ENCODE measurements at regions not wholly inside any gene's neighbourhood (a gene's known extent, or its start where the extent isn't known, plus 50 kb on each side); places are given as distances from the start of the nearest gene placed in this dataset.

DNA sequence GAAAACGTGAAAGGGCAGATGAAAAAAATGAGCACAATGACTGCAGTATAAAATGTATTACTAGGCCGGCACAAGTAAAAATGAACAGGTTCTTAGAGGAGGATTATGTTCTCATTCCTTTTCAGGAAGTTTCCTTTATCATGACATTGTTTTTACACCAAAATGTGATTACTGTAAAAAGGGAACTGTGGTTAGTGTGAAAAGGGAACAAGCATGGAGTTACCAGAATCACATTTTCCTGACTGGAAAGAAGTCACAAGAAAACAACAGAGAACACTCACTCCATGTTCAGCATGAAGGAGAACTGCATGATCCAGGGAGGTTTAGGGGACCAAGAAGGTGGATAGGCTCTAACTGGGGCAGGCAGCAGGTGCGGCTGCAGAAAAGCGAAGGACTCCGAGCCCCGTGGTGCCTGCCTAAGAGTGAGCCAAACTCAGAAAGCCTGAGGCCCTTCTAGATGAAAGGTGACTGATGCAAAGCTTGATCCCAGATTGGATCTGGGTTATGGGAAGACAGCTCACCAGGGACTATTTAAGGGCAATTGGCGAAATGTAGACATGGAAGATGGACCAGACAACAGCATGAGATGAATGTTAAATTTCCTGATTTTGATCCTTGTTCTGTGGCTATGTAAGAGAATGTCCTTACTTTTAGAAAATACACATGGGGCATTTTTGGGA is 77.3 kb downstream of the CCR1 start (continued):
- TF ChIP-seq, protein P1, sequence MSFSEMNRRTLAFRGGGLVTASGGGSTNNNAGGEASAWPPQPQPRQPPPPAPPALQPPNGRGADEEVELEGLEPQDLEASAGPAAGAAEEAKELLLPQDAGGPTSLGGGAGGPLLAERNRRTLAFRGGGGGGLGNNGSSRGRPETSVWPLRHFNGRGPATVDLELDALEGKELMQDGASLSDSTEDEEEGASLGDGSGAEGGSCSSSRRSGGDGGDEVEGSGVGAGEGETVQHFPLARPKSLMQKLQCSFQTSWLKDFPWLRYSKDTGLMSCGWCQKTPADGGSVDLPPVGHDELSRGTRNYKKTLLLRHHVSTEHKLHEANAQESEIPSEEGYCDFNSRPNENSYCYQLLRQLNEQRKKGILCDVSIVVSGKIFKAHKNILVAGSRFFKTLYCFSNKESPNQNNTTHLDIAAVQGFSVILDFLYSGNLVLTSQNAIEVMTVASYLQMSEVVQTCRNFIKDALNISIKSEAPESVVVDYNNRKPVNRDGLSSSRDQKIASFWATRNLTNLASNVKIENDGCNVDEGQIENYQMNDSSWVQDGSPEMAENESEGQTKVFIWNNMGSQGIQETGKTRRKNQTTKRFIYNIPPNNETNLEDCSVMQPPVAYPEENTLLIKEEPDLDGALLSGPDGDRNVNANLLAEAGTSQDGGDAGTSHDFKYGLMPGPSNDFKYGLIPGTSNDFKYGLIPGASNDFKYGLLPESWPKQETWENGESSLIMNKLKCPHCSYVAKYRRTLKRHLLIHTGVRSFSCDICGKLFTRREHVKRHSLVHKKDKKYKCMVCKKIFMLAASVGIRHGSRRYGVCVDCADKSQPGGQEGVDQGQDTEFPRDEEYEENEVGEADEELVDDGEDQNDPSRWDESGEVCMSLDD (CRISPR knock-in tag; IDR thresholded peaks at IDR 0.05; ENCODE audit: borderline replicate concordance): no peak

DNA sequence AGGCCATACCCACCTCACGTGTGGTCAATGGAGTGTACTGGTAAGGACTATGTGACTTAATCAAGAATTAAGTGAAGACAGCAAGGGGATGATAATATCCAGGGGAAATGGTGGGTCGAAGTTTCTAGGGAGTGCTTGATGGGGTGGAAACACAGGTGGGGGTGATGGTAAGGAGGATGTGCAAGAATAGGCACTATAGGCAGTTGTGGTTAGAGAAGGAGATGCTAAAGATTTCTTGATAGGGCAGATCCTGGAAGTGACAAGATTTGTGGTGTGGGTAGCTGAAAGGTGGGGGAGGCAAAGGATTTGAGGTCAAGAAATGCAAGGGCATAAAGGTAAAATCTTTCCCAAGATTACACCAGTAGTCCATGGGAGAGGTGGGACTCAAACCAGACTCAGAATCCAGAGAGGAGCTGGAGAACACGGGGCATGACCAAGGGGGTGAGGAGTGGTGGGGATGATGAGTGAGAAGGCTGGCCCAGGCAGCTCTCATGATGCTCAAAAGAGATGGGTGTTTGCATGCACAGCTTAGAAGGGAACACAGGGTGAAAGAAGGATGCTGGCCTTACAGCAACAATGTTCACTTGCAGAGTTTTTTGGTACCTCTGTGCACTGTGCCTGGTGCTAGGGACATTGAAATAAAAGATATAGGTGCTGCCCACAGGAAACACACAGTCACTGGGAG is 78.4 kb downstream of the CCR1 start:
- Histone ChIP-seq H3K27me3 (ENCODE audit: control insufficient read depth in 1 of 2, insufficient read depth in 2 of 2, low read length in 2 of 2) (peaks cover 0 to 2% of the 10 kb centered on the region in 2 experiments; a peak in 1 of 5 replicates), H3K79me2 (ENCODE audit: insufficient read depth, low read length) (no peaks in the 10 kb centered on the region), H2AFZ (ENCODE audit: low read length) (no peak overlapping the region), H4K20me1 (ENCODE audit: insufficient read depth, low read length) (no peaks in the 10 kb centered on the region), H3K36me3 (replicated peaks in 1 of 2; ENCODE audit: control insufficient read depth in 1 of 2, insufficient read depth in 2 of 2, low read length in 2 of 2) (no peaks in the 10 kb centered on the region), H3K4me2 (ENCODE audit: low read depth, low read length) (no peak overlapping the region), H3K4me1 (ENCODE audit: insufficient read depth, low read length) (no peaks in the 10 kb centered on the region), H3K9me3 (ENCODE audit: low read length) (no peaks in the 10 kb centered on the region), H3K9ac (ENCODE audit: insufficient read depth, low read depth, low read length) (no peak overlapping the region), H3K4me3 (replicated peaks in 1 of 3; ENCODE audit: insufficient read depth in 1 of 3, low read depth in 2 of 3, low read length in 3 of 3) (no peak overlapping the region), H3K27ac (ENCODE audit: extremely low read length, insufficient read depth, low read length) (no peak overlapping the region)
- intact Hi-C loops (cut with micrococcal nuclease; ENCODE audit: unreplicated experiment) (no loop called here), in situ Hi-C loops (cut with HindIII; ENCODE audit: extremely low pct_ligation_motif_present, low pct_unique_long_range_greater_than_20kb) (no loop called here)
- ChIA-PET CTCF (ENCODE audit: low intra/inter-chr PET ratio, low total read pairs) (no interaction called here), POLR2A (no interaction called here)
- FAIRE-seq (no peak), ATAC-seq (no peak), DNase-seq (ENCODE audit: low spot score) (no peak)
- no peak for TF ChIP-seq ATM (IDR thresholded peaks at IDR 0.05; ENCODE audit: borderline replicate concordance)
- TF ChIP-seq, protein P2, sequence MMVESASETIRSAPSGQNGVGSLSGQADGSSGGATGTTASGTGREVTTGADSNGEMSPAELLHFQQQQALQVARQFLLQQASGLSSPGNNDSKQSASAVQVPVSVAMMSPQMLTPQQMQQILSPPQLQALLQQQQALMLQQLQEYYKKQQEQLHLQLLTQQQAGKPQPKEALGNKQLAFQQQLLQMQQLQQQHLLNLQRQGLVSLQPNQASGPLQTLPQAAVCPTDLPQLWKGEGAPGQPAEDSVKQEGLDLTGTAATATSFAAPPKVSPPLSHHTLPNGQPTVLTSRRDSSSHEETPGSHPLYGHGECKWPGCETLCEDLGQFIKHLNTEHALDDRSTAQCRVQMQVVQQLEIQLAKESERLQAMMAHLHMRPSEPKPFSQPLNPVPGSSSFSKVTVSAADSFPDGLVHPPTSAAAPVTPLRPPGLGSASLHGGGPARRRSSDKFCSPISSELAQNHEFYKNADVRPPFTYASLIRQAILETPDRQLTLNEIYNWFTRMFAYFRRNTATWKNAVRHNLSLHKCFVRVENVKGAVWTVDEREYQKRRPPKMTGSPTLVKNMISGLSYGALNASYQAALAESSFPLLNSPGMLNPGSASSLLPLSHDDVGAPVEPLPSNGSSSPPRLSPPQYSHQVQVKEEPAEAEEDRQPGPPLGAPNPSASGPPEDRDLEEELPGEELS (CRISPR knock-in tag; IDR thresholded peaks at IDR 0.05): no peak
- WGBS (ENCODE audit: low lambda C conversion rate): 0% methylated on average over 3 of the region's 3 CpGs
- BruUV-seq (replicated peaks): no TSS peak

Data from HepG2 (cell line).